ENCODE measurements at regions not wholly inside any gene's neighbourhood (a gene's known extent, or its start where the extent isn't known, plus 50 kb on each side); places are given as distances from the start of the nearest gene placed in this dataset.
A peak's percentile ranks its signal among the peaks of the same experiment; 100 is the strongest.

DNA sequence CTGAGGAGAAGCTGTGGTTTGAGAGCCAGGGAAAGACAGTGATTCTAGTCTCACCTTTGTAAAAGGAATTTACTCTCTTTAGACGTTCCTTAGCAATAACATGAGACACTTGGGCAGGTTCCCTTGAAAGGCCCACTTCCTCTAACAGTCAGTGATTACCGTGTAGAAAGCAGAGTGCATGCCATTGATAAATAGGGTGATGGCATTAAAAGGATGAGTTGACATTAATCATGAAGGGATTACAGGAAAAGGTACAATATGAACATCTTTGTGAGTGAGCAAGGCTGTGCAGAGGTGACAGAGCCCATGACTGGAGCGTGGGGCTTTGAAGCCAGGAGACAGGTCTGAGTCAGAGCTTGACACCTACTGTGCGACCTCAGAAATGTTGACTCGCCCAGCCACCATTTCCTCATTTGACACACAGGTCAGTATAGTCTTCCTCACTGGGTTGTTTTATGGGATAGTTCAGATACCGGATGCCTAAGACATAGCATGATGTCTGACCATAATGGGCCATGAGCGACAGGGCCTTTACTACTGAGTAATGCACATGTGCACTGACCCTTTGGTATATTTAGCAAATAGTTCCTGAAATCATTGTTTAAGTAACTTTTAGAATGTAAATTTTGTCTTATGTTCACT, 341.7 kb upstream of the MTNR1B start:
- no peak for DNase-seq

DNA sequence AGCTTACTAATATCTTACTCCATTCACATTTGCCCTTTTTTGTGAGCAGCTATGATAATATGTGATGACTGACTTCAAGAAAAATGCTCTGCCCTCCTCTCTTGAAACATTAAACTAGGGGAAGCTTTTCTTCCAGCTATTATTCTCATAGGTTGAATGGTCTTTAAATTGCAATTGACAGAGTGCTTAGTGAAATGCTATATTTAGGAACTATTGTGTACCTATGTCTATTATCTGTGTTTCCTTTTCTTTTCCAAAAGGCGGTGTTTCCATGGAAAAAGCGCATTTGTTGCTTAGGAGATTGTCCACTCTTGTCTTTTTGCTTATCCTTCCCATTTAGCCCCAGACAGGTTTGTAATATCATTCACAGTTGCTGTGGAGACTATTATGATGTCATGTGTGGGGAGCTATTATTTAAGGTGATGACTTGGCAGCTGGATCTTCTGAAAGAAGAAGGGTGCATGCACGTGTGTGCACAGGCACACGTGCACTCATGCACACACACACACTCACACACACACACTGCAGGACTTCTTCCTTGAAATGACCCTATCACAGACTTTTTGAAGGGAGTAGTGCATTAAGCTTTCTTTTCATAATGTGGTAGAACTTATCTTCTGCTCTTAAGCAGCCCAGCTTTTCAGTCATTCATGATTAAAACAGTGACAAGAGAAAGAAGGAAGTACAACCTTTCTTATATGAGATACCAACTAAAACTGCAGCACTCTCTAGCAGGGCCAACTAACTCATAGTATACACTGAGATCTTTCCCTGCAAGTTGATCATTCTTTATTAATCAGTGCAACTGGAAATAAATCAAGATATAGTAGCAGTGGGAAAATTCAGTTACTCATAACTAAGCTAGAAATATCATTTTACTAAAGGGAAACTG, 340.8 kb upstream of the MTNR1B start:
- peak; percentile 2 for DNase-seq

DNA sequence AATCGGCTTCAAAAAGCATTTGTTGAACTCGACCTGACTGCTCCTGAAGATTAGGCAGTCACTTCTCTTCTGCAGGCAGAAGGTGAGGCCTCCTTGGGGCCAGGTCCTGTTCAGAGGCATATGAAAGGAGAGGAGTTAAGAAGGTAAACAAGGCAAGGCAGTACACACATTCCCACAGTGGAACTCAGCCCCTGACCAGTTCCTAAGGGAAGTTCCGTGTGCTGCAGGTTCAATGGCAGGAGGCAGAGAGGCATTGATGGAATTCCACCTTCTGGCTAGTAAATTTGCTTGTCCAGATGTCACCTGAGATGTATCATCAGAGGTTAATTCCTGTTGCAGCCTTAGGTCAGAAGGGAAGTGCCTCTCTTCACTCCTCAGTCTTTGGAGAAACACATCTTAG, 337.0 kb upstream of the MTNR1B start:
- no peak for DNase-seq

DNA sequence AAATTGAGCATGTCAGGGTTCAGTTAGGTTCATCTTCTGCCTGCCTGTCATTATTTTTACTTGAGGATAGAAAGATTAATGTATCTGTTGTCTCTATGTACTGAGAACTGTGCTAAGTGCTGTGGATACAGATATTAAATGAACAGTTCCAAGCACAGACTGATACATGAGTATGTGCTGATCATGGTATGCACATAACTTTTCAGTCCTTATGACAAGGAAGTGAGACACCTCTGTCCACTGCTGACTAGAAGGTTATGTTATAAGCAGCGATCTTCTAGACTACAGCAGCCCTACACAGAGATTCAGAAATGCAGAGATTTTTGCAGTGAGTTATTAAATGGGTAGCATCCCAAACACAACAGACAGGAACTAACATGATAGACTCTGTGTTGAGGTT, 335.6 kb upstream of the MTNR1B start:
- DNase-seq = no peak

DNA sequence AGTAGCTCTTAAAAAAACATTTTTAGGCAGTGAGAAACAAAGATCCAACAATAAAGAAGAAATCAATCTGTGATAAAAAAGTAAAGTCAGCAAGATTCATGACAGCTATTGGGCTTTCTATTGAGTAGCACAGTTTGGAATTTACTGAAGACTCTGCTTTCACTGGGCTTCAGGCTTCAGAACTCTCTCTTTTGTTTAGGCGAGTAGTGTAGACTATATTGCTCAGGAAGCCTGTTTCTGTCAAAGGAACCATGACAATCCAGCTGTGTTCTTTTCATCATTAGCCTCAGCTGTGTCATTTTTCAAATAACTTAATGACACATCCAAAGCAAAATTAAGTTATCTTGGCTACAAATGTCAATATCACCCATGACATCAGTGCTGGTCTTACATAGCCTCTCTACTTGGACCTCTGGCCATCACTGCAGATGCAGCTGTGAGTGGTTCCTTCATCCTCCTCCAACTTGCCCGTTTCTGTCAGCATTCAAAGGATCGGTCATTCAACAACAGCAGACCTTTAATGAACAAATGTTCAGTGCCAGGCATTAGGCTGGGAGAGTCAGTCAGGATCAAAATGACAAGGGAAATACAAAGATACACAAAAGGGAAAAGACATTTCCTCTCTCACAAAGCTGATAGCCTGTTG, 332.8 kb upstream of the MTNR1B start:
- DNase-seq = no peak

GRCh38 chr11:92638678-92639077, 330.8 kb upstream of the MTNR1B start:
- DNase-seq = no peak

- DNase-seq = no peak
These were observed 327.1 kb upstream of the MTNR1B start for GRCh38 chr11:92642177-92642931.

- no peak for DNase-seq
These were observed 325.6 kb upstream of the MTNR1B start for GRCh38 chr11:92643827-92644226.

GRCh38 chr11:92644595-92645445, 324.6 kb upstream of the MTNR1B start:
- DNase-seq = no peak

DNA sequence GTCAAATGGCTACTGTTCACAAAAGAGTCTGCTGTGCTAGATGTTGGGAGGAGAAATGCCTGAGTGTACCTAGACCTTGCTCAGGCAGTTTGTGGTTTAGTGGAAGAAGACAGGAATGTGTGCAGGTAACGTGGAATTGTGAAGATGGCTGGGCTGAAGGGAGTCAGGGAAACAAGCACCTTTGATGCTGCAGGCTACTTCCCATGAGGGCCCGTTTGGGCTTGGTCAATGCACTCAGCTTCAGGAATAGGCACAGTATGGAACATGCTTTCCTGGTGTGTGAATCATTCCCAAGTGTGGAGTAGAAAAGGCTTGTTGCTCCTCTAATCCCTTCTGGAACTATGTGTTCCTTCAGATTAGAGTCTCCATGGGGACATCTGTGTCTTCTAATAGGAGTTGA, 318.3 kb upstream of the MTNR1B start:
- DNase-seq = no peak

GRCh38 chr11:92653454-92653853, 316.0 kb upstream of the MTNR1B start:
- no peak for DNase-seq

DNA sequence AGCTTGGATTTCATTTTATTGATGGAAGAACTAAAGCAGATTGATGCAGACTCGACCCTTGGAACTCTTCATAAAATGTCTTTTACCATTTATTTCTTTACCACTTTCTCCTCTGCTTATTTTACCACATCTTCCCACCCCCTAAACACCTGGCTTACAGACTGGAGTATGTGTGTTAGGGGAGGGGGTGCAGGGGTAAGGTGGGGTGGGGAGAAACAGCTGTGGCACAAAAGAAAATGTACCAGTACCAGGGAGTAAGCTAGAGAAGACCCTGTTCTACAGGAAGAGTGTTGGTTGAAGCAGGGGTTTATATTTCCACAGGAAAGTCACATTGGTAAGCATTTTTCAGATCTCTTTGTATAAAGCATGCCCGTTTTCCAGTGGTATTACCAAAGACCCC, 312.7 kb upstream of the MTNR1B start:
- no peak for DNase-seq

DNA sequence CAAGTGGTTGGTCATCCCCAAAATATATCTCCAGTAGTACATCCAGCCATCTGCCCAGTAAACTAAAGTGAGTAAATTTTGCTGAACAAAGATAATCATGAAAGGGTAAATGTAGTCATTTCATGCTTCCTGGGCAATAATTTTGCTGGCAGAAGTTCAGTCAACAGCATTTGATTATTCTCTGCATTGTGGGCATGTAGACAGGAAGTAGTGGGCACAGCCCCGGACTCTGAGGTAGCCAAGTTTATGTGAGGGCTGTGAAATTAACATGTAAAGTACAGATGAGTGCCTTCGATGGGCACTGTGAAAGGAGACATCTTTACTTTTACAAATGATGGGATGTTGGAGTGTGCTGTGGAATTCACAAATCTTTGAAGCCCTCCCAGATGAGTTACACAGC, 312.2 kb upstream of the MTNR1B start:
- DNase-seq = peak; percentile 2

- DNase-seq = no peak
These were observed 310.7 kb upstream of the MTNR1B start for GRCh38 chr11:92658733-92659132.

GRCh38 chr11:92659793-92660192, 309.7 kb upstream of the MTNR1B start:
- no peak for DNase-seq

- DNase-seq = no peak
These were observed 306.7 kb upstream of the MTNR1B start for GRCh38 chr11:92662601-92663360.

- no peak for DNase-seq
These were observed 305.9 kb upstream of the MTNR1B start for GRCh38 chr11:92663539-92663938.

DNA sequence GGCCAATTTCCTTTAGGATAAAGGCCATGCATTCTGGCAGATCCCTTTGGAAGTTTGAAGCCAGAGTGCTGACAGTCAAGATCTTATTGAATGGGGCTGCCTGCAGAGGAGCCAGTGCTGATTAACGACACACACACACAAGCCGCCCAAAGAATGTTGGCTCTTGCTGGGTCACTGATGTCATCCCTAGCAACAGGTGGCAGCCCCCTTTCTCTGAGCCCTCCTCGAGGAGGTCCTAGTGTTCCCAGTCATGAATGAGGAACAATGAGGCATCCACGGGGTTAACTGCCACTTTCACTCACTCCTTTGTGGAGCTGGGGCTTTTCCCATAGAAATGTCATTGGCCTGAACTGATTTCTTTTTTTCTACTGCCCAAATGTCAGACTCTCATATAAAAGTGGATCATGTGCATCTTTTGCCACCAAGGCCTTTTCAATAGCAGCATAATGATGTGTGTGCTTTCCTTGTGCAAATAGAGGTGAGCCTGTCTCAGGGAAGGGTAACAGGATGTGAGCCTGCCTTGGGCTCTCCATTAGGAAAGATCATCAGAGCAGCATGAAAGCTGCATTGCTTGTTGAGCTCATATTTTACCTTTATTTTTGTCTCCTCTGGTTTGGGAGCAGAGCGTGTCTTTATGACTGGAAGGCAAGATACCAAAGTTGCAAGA, 301.8 kb upstream of the MTNR1B start:
- no peak for DNase-seq

DNA sequence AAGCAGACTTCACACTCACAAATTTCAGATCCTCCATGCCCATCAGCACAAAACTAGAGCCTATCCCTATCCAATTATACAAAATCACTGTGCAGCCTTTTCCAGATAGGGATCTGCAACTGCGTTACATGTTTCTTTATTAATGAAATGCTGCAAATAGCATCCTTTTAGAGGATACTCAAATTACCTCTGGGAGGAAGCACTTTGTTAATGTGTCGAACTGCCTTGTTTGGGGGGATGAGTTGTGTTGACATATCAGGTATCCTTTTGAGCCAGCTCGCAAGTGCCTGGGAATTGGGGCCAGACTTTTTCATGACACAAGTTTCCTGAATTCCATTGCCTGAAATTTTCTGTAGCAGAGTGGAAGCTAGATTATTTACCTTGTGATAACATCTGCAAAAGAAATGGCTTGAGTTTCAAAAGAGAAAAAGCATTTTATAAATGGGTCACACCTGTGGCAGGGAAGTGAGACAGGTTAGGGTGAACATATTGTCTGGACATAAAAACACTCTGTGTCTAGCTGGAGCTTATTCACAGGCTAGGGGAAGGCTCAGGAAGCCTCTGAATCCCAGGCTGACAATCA, 299.1 kb upstream of the MTNR1B start:
- no peak for DNase-seq

GRCh38 chr11:92671081-92671480, 298.4 kb upstream of the MTNR1B start:
- no peak for DNase-seq

DNA sequence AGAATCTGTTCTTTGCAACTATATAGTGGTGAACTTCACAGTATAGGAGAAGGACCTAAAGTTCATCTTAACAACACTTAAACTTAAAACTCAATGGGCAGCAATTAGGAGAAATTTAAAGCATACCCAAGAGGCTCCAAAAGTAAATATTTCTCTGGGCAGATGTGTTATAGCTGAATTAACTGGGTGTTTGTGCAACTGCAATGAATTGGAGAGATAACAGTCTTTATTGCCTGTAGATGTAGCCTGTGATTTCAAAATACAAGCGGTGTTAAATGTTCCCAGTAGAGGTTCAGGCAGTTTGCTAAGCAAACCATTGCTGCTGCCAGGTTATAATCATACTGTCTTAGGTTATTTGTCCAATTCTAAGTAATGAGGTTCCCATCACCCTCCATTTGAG, 294.1 kb upstream of the MTNR1B start:
- DNase-seq = no peak

Measured in hematopoietic multipotent progenitor cell treated with erythropoietin and hydrocortisone succinate and interleukin-3 and kit ligand, for 4 days (in vitro differentiated cells).